ENCODE measurements at regions not wholly inside any gene's neighbourhood (a gene's known extent, or its start where the extent isn't known, plus 50 kb on each side); places are given as distances from the start of the nearest gene placed in this dataset.
"Not testable (repeated sequence)": the region's sequence is repeated elsewhere in the genome, so short reads cannot be mapped to it uniquely, and the experiment has no call there.

GRCh38 chr4:31715302-31715701 is 995.1 kb downstream of the PCDH7 start:
- no peak for DNase-seq (ENCODE audit: low read depth, low spot score)
- TF ChIP-seq CTCF (IDR thresholded peaks at IDR 0.05; ENCODE audit: low read depth, low read length), result no peak
- in situ Hi-C loops (cut with HindIII; ENCODE audit: low sequenced_read_pairs), result no loop called here
- H3K4me3 ChIP-seq (ENCODE audit: low read depth, low read length), result no peak overlapping the region

DNA sequence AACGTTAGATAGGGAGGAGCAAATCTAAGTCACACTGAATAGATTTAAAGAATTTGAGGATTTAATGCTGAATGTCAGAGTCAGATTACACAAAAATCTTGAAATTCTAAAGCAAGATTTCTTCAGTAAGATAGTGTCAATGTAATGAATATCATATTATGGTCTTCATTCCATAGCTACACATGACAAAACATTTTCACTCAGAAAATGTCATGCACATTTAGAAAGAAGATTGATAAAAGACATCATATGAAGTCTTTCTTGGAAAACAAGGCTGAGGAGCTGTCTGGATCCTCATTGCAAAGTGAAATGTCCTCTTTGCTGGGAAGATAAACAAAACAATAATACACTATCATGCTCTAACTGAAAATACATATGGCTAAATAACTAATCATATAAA is 1006.9 kb downstream of the PCDH7 start:
- TF ChIP-seq CTCF (IDR thresholded peaks at IDR 0.05; ENCODE audit: low read depth, low read length), result no peak
- no peak for DNase-seq (ENCODE audit: low read depth, low spot score)
- no peak overlapping the region for H3K4me3 ChIP-seq (ENCODE audit: low read depth, low read length)
- in situ Hi-C loops (cut with HindIII; ENCODE audit: low sequenced_read_pairs), result no loop called here

GRCh38 chr4:31735004-31735403 is 1014.8 kb downstream of the PCDH7 start:
- in situ Hi-C loops (cut with HindIII; ENCODE audit: low sequenced_read_pairs), result no loop called here
- no peak overlapping the region for H3K4me3 ChIP-seq (ENCODE audit: low read depth, low read length)
- TF ChIP-seq CTCF (IDR thresholded peaks at IDR 0.05; ENCODE audit: low read depth, low read length), result no peak
- no peak for DNase-seq (ENCODE audit: low read depth, low spot score)

DNA sequence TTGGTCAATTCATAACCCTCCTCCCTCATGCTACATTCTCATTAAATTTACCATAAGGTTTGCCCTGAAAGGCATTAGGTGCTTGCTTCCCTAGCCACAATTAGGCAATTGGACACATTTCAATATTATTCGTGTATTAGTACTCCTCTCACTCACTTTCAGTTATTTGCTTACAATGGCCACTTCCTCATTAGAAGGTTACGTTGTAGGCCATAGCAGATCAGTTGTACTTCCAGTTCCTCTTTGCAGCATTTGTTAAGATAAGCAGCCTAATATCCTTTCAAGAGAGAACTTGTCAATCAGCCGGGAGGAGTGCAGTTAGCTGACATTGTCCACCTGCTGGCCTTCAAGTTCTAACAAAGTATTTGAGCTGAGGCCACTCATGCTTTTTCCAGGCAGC is 1017.2 kb downstream of the PCDH7 start:
- no peak for TF ChIP-seq CTCF (IDR thresholded peaks at IDR 0.05; ENCODE audit: low read depth, low read length)
- in situ Hi-C loops (cut with HindIII; ENCODE audit: low sequenced_read_pairs), result no loop called here
- no peak overlapping the region for H3K4me3 ChIP-seq (ENCODE audit: low read depth, low read length)
- no peak for DNase-seq (ENCODE audit: low read depth, low spot score)

DNA sequence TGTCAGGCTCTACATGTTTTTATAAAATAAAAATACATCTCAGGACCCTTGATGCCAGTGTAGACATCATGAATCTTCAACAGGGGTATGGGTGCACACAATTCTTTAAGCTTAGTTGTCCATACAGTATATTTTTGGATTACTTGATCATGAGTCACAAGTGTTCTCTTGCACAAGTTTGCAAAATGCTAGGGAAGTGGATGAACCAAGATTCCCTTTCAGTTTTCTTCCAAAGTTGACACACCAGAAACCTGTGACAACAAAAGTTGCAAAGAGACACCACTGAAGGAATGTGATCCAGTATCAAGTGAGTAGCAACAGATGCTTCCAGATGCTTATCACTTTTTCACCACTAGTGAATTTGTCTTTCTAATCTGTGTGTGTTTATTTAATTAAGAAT is 1021.2 kb downstream of the PCDH7 start:
- in situ Hi-C loops (cut with HindIII; ENCODE audit: low sequenced_read_pairs), result no loop called here
- no peak for TF ChIP-seq CTCF (IDR thresholded peaks at IDR 0.05; ENCODE audit: low read depth, low read length)
- DNase-seq (ENCODE audit: low read depth, low spot score), result no peak
- H3K4me3 ChIP-seq (ENCODE audit: low read depth, low read length), result no peak overlapping the region

DNA sequence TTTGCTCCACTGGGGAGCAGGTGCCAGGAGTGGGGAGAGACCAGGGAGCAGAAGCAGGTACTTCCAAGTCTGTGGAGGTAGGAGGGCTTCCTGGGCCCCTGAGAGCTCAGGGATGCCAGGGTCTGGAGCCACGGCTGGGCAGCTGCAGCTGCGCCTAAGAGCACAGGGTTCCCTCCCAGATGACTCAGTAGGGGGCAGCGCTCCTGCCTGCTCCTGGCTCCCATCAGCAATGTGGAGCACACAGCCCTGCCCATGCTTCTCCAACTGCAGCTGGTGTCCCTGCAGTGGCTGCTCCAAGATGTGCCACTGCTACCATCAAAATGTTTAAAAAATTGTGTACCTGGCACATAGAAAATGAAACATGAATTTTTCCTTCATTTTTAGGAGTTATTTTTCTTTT is 1028.2 kb downstream of the PCDH7 start:
- no peak for TF ChIP-seq CTCF (IDR thresholded peaks at IDR 0.05; ENCODE audit: low read depth, low read length)
- H3K4me3 ChIP-seq (ENCODE audit: low read depth, low read length), result no peak overlapping the region
- DNase-seq (ENCODE audit: low read depth, low spot score), result no peak
- in situ Hi-C loops (cut with HindIII; ENCODE audit: low sequenced_read_pairs), result no loop called here

DNA sequence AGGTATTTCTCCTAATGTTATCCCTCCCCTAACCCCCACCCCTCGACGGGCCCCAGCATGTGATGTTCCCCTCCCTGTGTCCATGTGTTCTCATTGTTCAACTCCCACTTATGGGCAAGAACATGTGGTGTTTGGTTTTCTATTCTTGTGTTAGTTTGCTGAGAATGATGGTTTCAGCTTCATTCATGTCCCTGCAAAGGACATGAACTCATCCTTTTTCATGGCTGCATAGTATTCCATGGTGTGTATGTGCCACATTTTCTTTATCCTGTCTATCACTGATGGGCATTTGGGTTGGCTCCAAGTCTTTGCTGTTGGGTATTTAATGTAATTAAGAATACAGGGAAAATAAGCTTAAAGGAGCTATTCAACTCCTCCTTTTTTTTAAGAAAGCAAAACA is 1030.4 kb downstream of the PCDH7 start:
- DNase-seq (ENCODE audit: low read depth, low spot score); in situ Hi-C loops (cut with HindIII; ENCODE audit: low sequenced_read_pairs); H3K4me3 ChIP-seq (ENCODE audit: low read depth, low read length): not testable (repeated sequence)

All from astrocyte of the spinal cord (primary cell).